Kidney (tissue), 13 donors: ENCODE measurements at regions not wholly inside any gene's neighbourhood (a gene's known extent, or its start where the extent isn't known, plus 50 kb on each side); places are given as distances from the start of the nearest gene placed in this dataset.

ENCODE experiments used
- DNase-seq, 5 donors: peaks; one replicate each; pipeline ENCODE4 v3.0.0-alpha.2; 2013 to 2020
- FAIRE-seq: peaks from 2 replicates; lab custom pipeline; 2012; peaks lifted over from hg19 to GRCh38; lab: Jason Lieb, UNC
- H3K27ac ChIP-seq, 2 donors: one replicate each; pipeline ENCODE4 v1.7.0; 2013; ENCODE audit warnings: low read depth in 2 of 2, low read length in 2 of 2, inconsistent platforms in 1 of 2
- H3K27me3 ChIP-seq: one replicate; pipeline ENCODE4 v1.7.1; 2013; ENCODE audit warnings: low read length, inconsistent platforms; ENCODE audit not compliant: control insufficient read depth, insufficient read depth
- H3K36me3 ChIP-seq, 3 donors: one replicate each; pipeline versions ENCODE4 v1.7.0 to v1.7.1; 2013; ENCODE audit warnings: low read length in 3 of 3, control low read depth in 1 of 3, inconsistent platforms in 1 of 3; ENCODE audit not compliant: insufficient read depth in 3 of 3, control insufficient read depth in 2 of 3
- H3K4me1 ChIP-seq, 3 donors: one replicate each; pipeline versions ENCODE4 v1.7.0 to v1.7.1; 2013; ENCODE audit warnings: low read length in 3 of 3, inconsistent platforms in 1 of 3, low read depth in 1 of 3; ENCODE audit not compliant: control insufficient read depth in 2 of 3, insufficient read depth in 2 of 3
- H3K4me3 ChIP-seq, 3 donors: one replicate each; pipeline versions ENCODE4 v1.7.0 to v1.8.1; 2013; ENCODE audit warnings: low read length in 3 of 3, control low read depth in 1 of 3, inconsistent platforms in 1 of 3
- H3K9ac ChIP-seq, 3 donors: one replicate each; pipeline versions ENCODE4 v1.7.0 to v1.7.1; 2013; ENCODE audit warnings: low read length in 3 of 3, control low read depth in 1 of 3, inconsistent platforms in 1 of 3
- H3K9me3 ChIP-seq, 3 donors: one replicate each; pipeline versions ENCODE4 v1.7.0 to v1.7.1; 2013; ENCODE audit warnings: low read length in 3 of 3, control low read depth in 1 of 3, inconsistent platforms in 1 of 3; ENCODE audit not compliant: control insufficient read depth in 2 of 3, insufficient read depth in 1 of 3
- intact Hi-C: fragments of 100-400 bp; cut with DNase I; formaldehyde crosslinking; loops from one replicate; pipeline ENCODE4 v1.11.1; 2022
- TF ChIP-seq, protein P1 (sequence below): IDR thresholded peaks from 3 replicates; pipeline ENCODE4 v1.5.1; 2012; ENCODE audit warnings: mild to moderate bottlenecking, moderate library complexity, borderline replicate concordance; ENCODE audit not compliant: insufficient read depth; ENCODE audit errors: extremely low read depth
- donor health status: control.
- donor health status: control.
- donor health status: control.
- donor health status: control.
- donor health status: control.
- donor health status: DM: yes; HTN: yes; CAD: no.
- donor health status: Normal renal cell carcinoma (clear cell type).

DNA sequence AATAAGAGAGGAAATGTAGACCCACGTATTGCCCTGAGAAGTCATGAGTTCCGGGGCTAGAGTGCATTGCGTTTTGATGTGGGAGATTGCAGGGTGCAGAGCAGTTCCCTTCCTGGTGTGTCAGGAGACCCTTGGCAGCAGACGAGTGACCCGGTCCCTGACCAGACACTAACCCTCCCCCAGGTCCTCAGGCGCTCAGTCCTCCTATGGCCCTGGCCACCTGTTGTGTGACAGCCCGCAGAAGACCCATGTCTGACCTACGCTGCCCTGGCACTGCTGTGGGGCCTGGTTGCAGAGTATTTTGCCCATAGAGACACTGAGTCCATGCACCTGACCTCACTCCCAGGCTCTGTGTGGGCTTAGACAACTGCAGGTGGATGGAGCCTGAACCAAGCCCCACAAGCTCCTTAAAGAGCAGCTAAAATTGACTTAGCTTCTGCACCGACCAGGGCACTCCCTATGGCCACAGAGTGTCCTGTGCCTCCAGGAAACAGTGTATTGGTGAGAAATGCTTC is 833.8 kb downstream of the TBC1D22A start:
- Histone ChIP-seq H3K9me3 (no peaks in the 10 kb centered on the region), H3K36me3 (no peaks in the 10 kb centered on the region), H3K27ac (no peak overlapping the region), H3K9ac (no peak overlapping the region), H3K4me3 (no peak overlapping the region), H3K4me1 (no peaks in the 10 kb centered on the region), H3K27me3 (no peaks in the 10 kb centered on the region)
- DNase-seq (peak in 1 of 5 donors; percentile 16), FAIRE-seq (no peak)
- intact Hi-C loops, result no loop called here
- TF ChIP-seq, protein P1, sequence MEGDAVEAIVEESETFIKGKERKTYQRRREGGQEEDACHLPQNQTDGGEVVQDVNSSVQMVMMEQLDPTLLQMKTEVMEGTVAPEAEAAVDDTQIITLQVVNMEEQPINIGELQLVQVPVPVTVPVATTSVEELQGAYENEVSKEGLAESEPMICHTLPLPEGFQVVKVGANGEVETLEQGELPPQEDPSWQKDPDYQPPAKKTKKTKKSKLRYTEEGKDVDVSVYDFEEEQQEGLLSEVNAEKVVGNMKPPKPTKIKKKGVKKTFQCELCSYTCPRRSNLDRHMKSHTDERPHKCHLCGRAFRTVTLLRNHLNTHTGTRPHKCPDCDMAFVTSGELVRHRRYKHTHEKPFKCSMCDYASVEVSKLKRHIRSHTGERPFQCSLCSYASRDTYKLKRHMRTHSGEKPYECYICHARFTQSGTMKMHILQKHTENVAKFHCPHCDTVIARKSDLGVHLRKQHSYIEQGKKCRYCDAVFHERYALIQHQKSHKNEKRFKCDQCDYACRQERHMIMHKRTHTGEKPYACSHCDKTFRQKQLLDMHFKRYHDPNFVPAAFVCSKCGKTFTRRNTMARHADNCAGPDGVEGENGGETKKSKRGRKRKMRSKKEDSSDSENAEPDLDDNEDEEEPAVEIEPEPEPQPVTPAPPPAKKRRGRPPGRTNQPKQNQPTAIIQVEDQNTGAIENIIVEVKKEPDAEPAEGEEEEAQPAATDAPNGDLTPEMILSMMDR, result no peak

DNA sequence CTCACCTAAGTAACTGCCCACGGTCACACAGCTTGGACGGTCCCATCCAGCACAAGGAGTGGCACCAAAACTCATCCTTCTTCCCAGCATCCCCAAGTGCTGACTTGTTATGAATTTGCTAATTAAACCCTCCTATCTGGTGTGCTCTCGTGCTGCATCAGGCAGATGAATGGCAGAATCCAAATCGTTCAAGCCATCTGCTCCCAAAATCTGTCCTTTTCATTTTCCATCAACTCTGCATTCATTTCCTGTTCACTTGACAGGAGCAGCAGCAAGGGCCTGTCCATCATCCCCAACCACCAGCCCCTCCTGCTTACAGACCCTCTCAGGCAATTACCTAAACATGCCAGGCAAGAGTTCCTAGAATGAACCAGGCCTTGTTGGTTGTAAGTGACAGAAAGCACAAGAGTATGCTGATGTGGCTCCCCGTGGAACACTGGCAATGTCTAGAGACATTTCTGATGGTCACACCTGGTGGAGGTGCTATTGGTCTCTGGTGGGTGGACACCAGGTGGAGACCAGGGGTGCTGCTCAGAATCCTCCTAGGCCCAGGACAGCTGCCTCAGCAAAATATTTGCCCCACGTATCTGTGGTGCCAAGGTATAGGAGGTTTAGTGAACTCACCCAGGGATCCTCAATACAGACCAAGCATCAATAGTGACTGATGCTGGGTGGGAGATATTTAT is 832.5 kb downstream of the TBC1D22A start:
- H3K27me3 ChIP-seq, result no peaks in the 10 kb centered on the region
- no peaks in the 10 kb centered on the region for H3K4me1 ChIP-seq
- FAIRE-seq (no peak), DNase-seq (peak in 1 of 5 donors; percentile 14)
- H3K36me3 ChIP-seq, result no peaks in the 10 kb centered on the region
- no peak overlapping the region for H3K9ac ChIP-seq
- TF ChIP-seq, protein P1, result no peak
- H3K4me3 ChIP-seq, result no peak overlapping the region
- H3K27ac ChIP-seq, result no peak overlapping the region
- intact Hi-C loops, result no loop called here
- no peaks in the 10 kb centered on the region for H3K9me3 ChIP-seq

DNA sequence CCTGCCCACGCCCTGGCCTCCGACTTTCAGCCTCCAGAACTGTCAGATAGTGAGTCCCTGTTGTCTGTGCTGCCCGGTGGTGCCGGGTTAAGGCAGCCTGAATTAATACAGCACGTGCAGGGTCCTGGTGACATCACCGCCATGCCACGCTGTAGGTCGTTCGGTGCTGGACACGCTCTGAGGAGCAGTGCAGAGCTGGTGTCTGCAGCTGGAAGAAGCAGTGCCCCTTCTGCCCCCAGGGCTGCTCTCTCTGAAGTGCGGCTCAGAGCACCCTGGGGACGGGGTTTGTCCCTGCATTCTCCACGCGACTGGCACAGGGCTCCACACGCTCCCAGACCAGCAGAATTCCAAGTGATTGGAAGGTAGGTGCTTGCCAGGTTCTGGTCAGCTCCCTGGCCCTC is 831.5 kb downstream of the TBC1D22A start:
- FAIRE-seq (no peak), DNase-seq (peak in 1 of 5 donors; percentile 25)
- intact Hi-C loops, result no loop called here
- no peak overlapping the region for H3K4me3 ChIP-seq
- H3K27ac ChIP-seq, result no peak overlapping the region
- no peaks in the 10 kb centered on the region for H3K27me3 ChIP-seq
- TF ChIP-seq, protein P1, result no peak
- no peaks in the 10 kb centered on the region for H3K9me3 ChIP-seq
- no peaks in the 10 kb centered on the region for H3K4me1 ChIP-seq
- H3K36me3 ChIP-seq, result no peaks in the 10 kb centered on the region
- no peak overlapping the region for H3K9ac ChIP-seq
